NCI-H2196 (cell line): ENCODE measurements at regions not wholly inside any gene's neighbourhood (a gene's known extent, or its start where the extent isn't known, plus 50 kb on each side); places are given as distances from the start of the nearest gene placed in this dataset.
A peak's percentile ranks its signal among the peaks of the same experiment; 100 is the strongest.
"Not testable (repeated sequence)": the region's sequence is repeated elsewhere in the genome, so short reads cannot be mapped to it uniquely, and the experiment has no call there.

Source experiments
- DNase-seq: peaks from one replicate; lab custom pipeline; 2025; ENCODE audit not compliant: unreplicated experiment; lab: John Stamatoyannopoulos, UW

GRCh38 chr14:34300882-34301734, 160.9 kb downstream of the SPTSSA start:
- DNase-seq: peak; percentile 71

GRCh38 chr14:34300330-34300729, 161.7 kb downstream of the SPTSSA start:
- DNase-seq: no peak

GRCh38 chr14:34299360-34299759, 162.7 kb downstream of the SPTSSA start:
- DNase-seq: no peak

- no peak for DNase-seq
Measured at GRCh38 chr14:34297786-34298520, 164.1 kb downstream of the SPTSSA start.

GRCh38 chr14:34283590-34283989, 178.4 kb downstream of the SPTSSA start:
- DNase-seq: no peak

GRCh38 chr14:34277191-34277590, 184.8 kb downstream of the SPTSSA start:
- DNase-seq: no peak

- no peak for DNase-seq
Measured at GRCh38 chr14:34275530-34275929, 186.5 kb downstream of the SPTSSA start.

- DNase-seq: no peak
Measured at GRCh38 chr14:34275078-34275477, 187.0 kb downstream of the SPTSSA start.

GRCh38 chr14:34273716-34274115, 188.3 kb downstream of the SPTSSA start:
- not testable (repeated sequence) for DNase-seq

GRCh38 chr14:34270361-34270760, 191.7 kb downstream of the SPTSSA start:
- DNase-seq: no peak

GRCh38 chr14:34266344-34266743, 195.7 kb downstream of the SPTSSA start:
- no peak for DNase-seq

GRCh38 chr14:34262127-34262910, 199.7 kb downstream of the SPTSSA start:
- DNase-seq: no peak

- no peak for DNase-seq
Measured at GRCh38 chr14:34259996-34260395, 202.0 kb downstream of the SPTSSA start.

- peak; percentile 35 for DNase-seq
Measured at GRCh38 chr14:34258318-34258717, 203.7 kb downstream of the SPTSSA start.

GRCh38 chr14:34257505-34257904, 204.5 kb downstream of the SPTSSA start:
- no peak for DNase-seq

- no peak for DNase-seq
Measured at GRCh38 chr14:34256223-34256622, 205.8 kb downstream of the SPTSSA start.

GRCh38 chr14:34254571-34254970, 207.5 kb downstream of the SPTSSA start:
- no peak for DNase-seq

- DNase-seq: no peak
Measured at GRCh38 chr14:34254031-34254430, 208.0 kb downstream of the SPTSSA start.

GRCh38 chr14:34252227-34252626, 209.8 kb downstream of the SPTSSA start:
- no peak for DNase-seq

GRCh38 chr14:34251662-34252061, 210.4 kb downstream of the SPTSSA start:
- no peak for DNase-seq

GRCh38 chr14:34250959-34251358, 211.1 kb downstream of the SPTSSA start:
- no peak for DNase-seq
